ENCODE measurements at regions not wholly inside any gene's neighbourhood (a gene's known extent, or its start where the extent isn't known, plus 50 kb on each side); places are given as distances from the start of the nearest gene placed in this dataset.

DNA sequence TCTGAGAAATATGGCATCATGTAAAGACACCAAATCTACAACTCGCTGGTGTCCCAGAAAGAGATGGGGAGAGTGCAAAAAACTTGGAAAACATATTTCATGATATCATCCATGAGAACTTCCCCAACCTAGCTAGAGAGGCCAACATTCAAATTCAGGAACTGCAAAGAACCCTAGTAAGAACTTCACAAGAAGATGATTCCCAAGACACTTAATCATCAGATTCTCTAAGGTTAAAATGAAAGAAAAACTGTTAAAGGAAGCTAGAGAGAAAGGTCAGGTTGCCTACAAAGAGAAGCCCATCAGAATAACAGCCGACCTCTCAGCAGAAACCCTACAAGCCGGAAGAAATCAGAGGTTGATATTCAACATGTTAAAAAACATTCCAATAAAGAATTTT lies 95.5 kb upstream of the PRLR start:
- Mint-ChIP-seq H3K27me3 (ENCODE audit: low read depth in 2 of 2) (no peaks in the 10 kb centered on the region), H3K4me1 (no peaks in the 10 kb centered on the region), H3K36me3 (no peaks in the 10 kb centered on the region), H3K9me3 (peaks cover 4 to 5% of the 10 kb centered on the region in 2 donors), H3K27ac (no peak overlapping the region), H3K4me3 (no peak overlapping the region)
- no peak overlapping the region for H3K4me3 ChIP-seq (ENCODE audit: low read length)
- no peak for DNase-seq
- intact Hi-C loops (cut with micrococcal nuclease): no loop called here
- no peak for ATAC-seq
- TF ChIP-seq, protein P1, sequence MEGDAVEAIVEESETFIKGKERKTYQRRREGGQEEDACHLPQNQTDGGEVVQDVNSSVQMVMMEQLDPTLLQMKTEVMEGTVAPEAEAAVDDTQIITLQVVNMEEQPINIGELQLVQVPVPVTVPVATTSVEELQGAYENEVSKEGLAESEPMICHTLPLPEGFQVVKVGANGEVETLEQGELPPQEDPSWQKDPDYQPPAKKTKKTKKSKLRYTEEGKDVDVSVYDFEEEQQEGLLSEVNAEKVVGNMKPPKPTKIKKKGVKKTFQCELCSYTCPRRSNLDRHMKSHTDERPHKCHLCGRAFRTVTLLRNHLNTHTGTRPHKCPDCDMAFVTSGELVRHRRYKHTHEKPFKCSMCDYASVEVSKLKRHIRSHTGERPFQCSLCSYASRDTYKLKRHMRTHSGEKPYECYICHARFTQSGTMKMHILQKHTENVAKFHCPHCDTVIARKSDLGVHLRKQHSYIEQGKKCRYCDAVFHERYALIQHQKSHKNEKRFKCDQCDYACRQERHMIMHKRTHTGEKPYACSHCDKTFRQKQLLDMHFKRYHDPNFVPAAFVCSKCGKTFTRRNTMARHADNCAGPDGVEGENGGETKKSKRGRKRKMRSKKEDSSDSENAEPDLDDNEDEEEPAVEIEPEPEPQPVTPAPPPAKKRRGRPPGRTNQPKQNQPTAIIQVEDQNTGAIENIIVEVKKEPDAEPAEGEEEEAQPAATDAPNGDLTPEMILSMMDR (IDR thresholded peaks at IDR 0.05): no peak
- WGBS (ENCODE audit: insufficient coverage): 100% methylated on average over 1 of the region's 3 CpGs
- H3K9me3 ChIP-seq (ENCODE audit: control insufficient read depth, insufficient read depth, low read length): no peaks in the 10 kb centered on the region
- no peaks in the 10 kb centered on the region for H3K27me3 ChIP-seq (ENCODE audit: control insufficient read depth, insufficient read depth, low read length)
- H3K4me1 ChIP-seq (ENCODE audit: control insufficient read depth, insufficient read depth, low read length): no peaks in the 10 kb centered on the region
- H3K27ac ChIP-seq (ENCODE audit: low read length): no peak overlapping the region
- no peaks in the 10 kb centered on the region for H3K36me3 ChIP-seq (ENCODE audit: control insufficient read depth, insufficient read depth, low read length)

DNA sequence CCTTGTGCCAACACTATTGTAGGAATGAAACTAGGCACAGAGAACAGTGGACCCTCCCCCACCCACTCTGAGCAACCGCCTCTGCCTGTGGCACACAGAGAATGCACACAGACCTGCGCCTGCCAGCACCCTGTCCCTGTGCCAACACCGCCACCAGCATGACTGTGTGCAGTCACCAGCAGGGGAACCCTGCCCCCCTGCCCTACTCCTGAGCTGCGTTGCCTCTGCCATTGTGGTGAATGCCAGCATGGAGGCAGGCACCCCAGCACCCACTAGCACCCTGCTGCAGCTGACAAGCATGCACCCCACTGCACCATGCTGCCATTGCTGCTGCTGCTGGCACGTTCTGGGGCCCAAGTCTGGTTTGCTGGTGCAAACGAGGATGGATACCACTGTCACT lies 94.4 kb upstream of the PRLR start:
- Mint-ChIP-seq H3K4me3 (no peak overlapping the region), H3K36me3 (no peaks in the 10 kb centered on the region), H3K27ac (no peak overlapping the region), H3K27me3 (ENCODE audit: low read depth in 2 of 2) (no peaks in the 10 kb centered on the region), H3K9me3 (peaks cover 4 to 5% of the 10 kb centered on the region in 2 donors), H3K4me1 (no peaks in the 10 kb centered on the region)
- DNase-seq (no peak), ATAC-seq (no peak)
- TF ChIP-seq, protein P1 (IDR thresholded peaks at IDR 0.05): no peak
- no peak overlapping the region for H3K4me3 ChIP-seq (ENCODE audit: low read length)
- H3K9me3 ChIP-seq (ENCODE audit: control insufficient read depth, insufficient read depth, low read length): no peaks in the 10 kb centered on the region
- H3K36me3 ChIP-seq (ENCODE audit: control insufficient read depth, insufficient read depth, low read length): no peaks in the 10 kb centered on the region
- intact Hi-C loops (cut with micrococcal nuclease): no loop called here
- no peaks in the 10 kb centered on the region for H3K4me1 ChIP-seq (ENCODE audit: control insufficient read depth, insufficient read depth, low read length)
- no peaks in the 10 kb centered on the region for H3K27me3 ChIP-seq (ENCODE audit: control insufficient read depth, insufficient read depth, low read length)
- WGBS (ENCODE audit: insufficient coverage): 79% methylated on average over 6 of the region's 6 CpGs
- no peak overlapping the region for H3K27ac ChIP-seq (ENCODE audit: low read length)

DNA sequence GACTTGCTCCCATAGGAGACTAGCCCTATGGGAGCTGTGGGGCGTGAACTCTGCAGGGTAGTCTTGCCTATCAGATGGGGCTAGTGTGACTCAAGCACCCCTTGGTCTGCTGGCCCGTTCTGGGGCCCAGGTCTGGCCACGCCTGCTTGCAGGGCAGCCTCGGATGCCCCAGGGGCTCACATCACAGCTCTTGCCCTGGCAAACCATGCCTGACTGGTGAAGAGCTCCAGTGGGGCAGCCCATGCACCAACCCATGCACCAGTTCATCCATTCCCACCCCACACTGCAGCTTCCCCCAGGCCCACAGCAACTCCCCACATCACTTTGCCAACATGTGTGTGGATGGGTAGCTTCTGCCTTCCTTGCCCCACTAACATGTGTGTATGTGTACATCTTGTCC lies 93.9 kb upstream of the PRLR start:
- Mint-ChIP-seq H3K27ac (no peak overlapping the region), H3K4me1 (no peaks in the 10 kb centered on the region), H3K4me3 (no peak overlapping the region), H3K27me3 (ENCODE audit: low read depth in 2 of 2) (no peaks in the 10 kb centered on the region), H3K36me3 (no peaks in the 10 kb centered on the region), H3K9me3 (peaks cover 4% of the 10 kb centered on the region in 2 donors)
- ATAC-seq (no peak), DNase-seq (no peak)
- WGBS (ENCODE audit: insufficient coverage): 77% methylated on average over 4 of the region's 4 CpGs
- TF ChIP-seq, protein P1 (IDR thresholded peaks at IDR 0.05): no peak
- Histone ChIP-seq H3K4me1 (ENCODE audit: control insufficient read depth, insufficient read depth, low read length) (no peaks in the 10 kb centered on the region), H3K27ac (ENCODE audit: low read length) (no peak overlapping the region), H3K4me3 (ENCODE audit: low read length) (no peak overlapping the region), H3K36me3 (ENCODE audit: control insufficient read depth, insufficient read depth, low read length) (no peaks in the 10 kb centered on the region), H3K27me3 (ENCODE audit: control insufficient read depth, insufficient read depth, low read length) (no peaks in the 10 kb centered on the region), H3K9me3 (ENCODE audit: control insufficient read depth, insufficient read depth, low read length) (no peaks in the 10 kb centered on the region)
- intact Hi-C loops (cut with micrococcal nuclease): no loop called here

DNA sequence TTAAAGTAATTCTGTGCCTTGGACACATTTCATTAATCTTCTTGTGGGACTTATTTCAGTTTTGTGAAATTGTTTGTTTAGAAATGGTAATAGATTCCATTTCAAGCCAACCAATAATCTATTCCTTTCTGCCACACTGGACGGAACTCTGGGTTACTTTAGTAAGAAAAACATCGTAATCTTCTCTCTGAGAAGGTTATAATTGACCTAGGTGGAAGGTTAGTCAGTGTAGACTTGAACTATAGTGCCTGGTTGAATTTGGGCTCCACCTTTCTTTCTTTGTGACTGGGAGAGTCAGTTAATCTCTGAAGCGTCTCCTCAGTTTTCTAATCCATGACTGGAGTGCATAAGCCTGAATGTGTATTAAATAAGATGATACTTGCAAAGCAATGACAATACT lies 89.7 kb upstream of the PRLR start:
- Histone ChIP-seq H3K4me1 (ENCODE audit: control insufficient read depth, insufficient read depth, low read length) (no peaks in the 10 kb centered on the region), H3K36me3 (ENCODE audit: control insufficient read depth, insufficient read depth, low read length) (no peaks in the 10 kb centered on the region), H3K27ac (ENCODE audit: low read length) (no peak overlapping the region), H3K9me3 (ENCODE audit: control insufficient read depth, insufficient read depth, low read length) (no peaks in the 10 kb centered on the region), H3K4me3 (ENCODE audit: low read length) (no peak overlapping the region), H3K27me3 (ENCODE audit: control insufficient read depth, insufficient read depth, low read length) (no peaks in the 10 kb centered on the region)
- Mint-ChIP-seq H3K9me3 (peaks cover 3 to 6% of the 10 kb centered on the region in 2 donors), H3K36me3 (no peaks in the 10 kb centered on the region), H3K27ac (no peak overlapping the region), H3K27me3 (ENCODE audit: low read depth in 2 of 2) (no peaks in the 10 kb centered on the region), H3K4me1 (no peaks in the 10 kb centered on the region), H3K4me3 (no peak overlapping the region)
- WGBS (ENCODE audit: insufficient coverage): 61% methylated on average over 3 of the region's 3 CpGs
- DNase-seq: no peak
- TF ChIP-seq, protein P1 (IDR thresholded peaks at IDR 0.05): no peak
- ATAC-seq: no peak
- intact Hi-C loops (cut with micrococcal nuclease): no loop called here

Measured in natural killer cell (primary cell).